Upper lobe of left lung (tissue), 6 donors: ENCODE measurements at regions not wholly inside any gene's neighbourhood (a gene's known extent, or its start where the extent isn't known, plus 50 kb on each side); places are given as distances from the start of the nearest gene placed in this dataset.

Source experiments
- ATAC-seq, 2 donors: fragments of 200-7000 bp; cut with Tn5 transposase; one replicate each; pipeline ENCODE4 v1.9.1; 2022; ENCODE audit warnings: mild to moderate bottlenecking in 2 of 2, moderate library complexity in 2 of 2; ENCODE audit not compliant: low FRiP score in 2 of 2
- DNase-seq, 2 donors: peaks; one replicate each; pipeline ENCODE4 v3.0.0-alpha.2; 2019 to 2020
- H3K27ac ChIP-seq, 4 donors: fragments of 200-600 bp; sonication (generic); one replicate each; pipeline ENCODE4 v1.5.1; 2016 to 2019
- H3K27me3 ChIP-seq, 4 donors: fragments of 200-600 bp; sonication (generic); one replicate each; pipeline ENCODE4 v1.5.1; 2017 to 2019
- H3K36me3 ChIP-seq, 4 donors: fragments of 200-600 bp; sonication (generic); one replicate each; pipeline ENCODE4 v1.5.1; 2016 to 2019
- H3K4me1 ChIP-seq, 4 donors: fragments of 200-600 bp; sonication (generic); one replicate each; pipeline ENCODE4 v1.5.1; 2018 to 2019
- H3K4me3 ChIP-seq, 4 donors: fragments of 200-600 bp; sonication (generic); one replicate each; pipeline ENCODE4 v1.5.1; 2017 to 2019; ENCODE audit warnings: mild to moderate bottlenecking in 2 of 4, moderate library complexity in 1 of 4
- H3K9me3 ChIP-seq, 4 donors: fragments of 200-600 bp; sonication (generic); one replicate each; pipeline ENCODE4 v1.5.1; 2018 to 2019
- CTCF ChIP-seq, 6 experiments: fragments of 450-650 bp in 4 of 6; fragments of 200-600 bp in 2 of 6; sonication (generic) in 2 of 6; IDR thresholded peaks; one replicate each; pipeline ENCODE4 v1.5.1; 2016 to 2019; ENCODE audit warnings: antibody characterized with exemption in 6 of 6
- EP300 ChIP-seq, 4 donors: sonication (generic); formaldehyde crosslinking; IDR thresholded peaks; one replicate each; pipeline ENCODE4 v1.5.1; 2017; ENCODE audit warnings: antibody characterized with exemption in 4 of 4, control low read depth in 2 of 4
- POLR2A ChIP-seq, 4 donors: fragments of 450-650 bp; IDR thresholded peaks; one replicate each; pipeline ENCODE4 v1.5.1; 2016 to 2017; ENCODE audit warnings: antibody characterized with exemption in 4 of 4, mild to moderate bottlenecking in 2 of 4
- POLR2AphosphoS5 ChIP-seq, 2 donors: sonication (generic); formaldehyde crosslinking; IDR thresholded peaks; one replicate each; pipeline ENCODE4 v1.5.1; 2017; ENCODE audit warnings: antibody characterized with exemption in 2 of 2
- WGBS, 2 donors: methylation state at CpG; one replicate each; pipeline ENCODE4 v1.1.5; 2017 to 2018; 5-methylcytosine and 5-hydroxymethylcytosine counted together
- donor health status: DM: no; HTN: no; CAD: no; lungs with moderate emphysema.
- donor health status: DM: no; HTN: yes; CAD: no; lungs with severe emphysema.

GRCh38 chr5:135254183-135254582, 144.8 kb downstream of the MACROH2A1 start:
- ATAC-seq (no peak), DNase-seq (no peak)
- Histone ChIP-seq H3K4me1 (no peaks in the 10 kb centered on the region), H3K27me3 (no peaks in the 10 kb centered on the region), H3K9me3 (peaks cover 0 to 3% (median 0%) of the 10 kb centered on the region in 4 donors), H3K36me3 (no peaks in the 10 kb centered on the region), H3K27ac (no peak overlapping the region), H3K4me3 (no peak overlapping the region)
- WGBS, 2 donors = 48 to 59% methylated on average over 4 of the region's 4 CpGs
- TF ChIP-seq EP300 (IDR thresholded peaks at IDR 0.05) (no peak), CTCF (IDR thresholded peaks at IDR 0.05) (no peak), POLR2A (IDR thresholded peaks at IDR 0.05) (no peak), POLR2AphosphoS5 (IDR thresholded peaks at IDR 0.05) (no peak)

- TF ChIP-seq POLR2A (IDR thresholded peaks at IDR 0.05) = no peak
- no peak for TF ChIP-seq EP300 (IDR thresholded peaks at IDR 0.05)
- no peak for TF ChIP-seq CTCF (IDR thresholded peaks at IDR 0.05)
- no peak for TF ChIP-seq POLR2AphosphoS5 (IDR thresholded peaks at IDR 0.05)
- 86 to 89% methylated on average over 8 of the region's 8 CpGs for WGBS, 2 donors
- Histone ChIP-seq H3K27me3 (no peaks in the 10 kb centered on the region), H3K27ac (no peak overlapping the region), H3K4me1 (no peaks in the 10 kb centered on the region), H3K36me3 (no peaks in the 10 kb centered on the region), H3K9me3 (no peaks in the 10 kb centered on the region), H3K4me3 (no peak overlapping the region)
- DNase-seq (no peak), ATAC-seq (no peak)
Observed at GRCh38 chr5:135253601-135254178, 145.3 kb downstream of the MACROH2A1 start.

- no peaks in the 10 kb centered on the region for H3K36me3 ChIP-seq
- peaks cover 0 to 14% (median 10%) of the 10 kb centered on the region in 4 donors for H3K4me1 ChIP-seq
- no peaks in the 10 kb centered on the region for H3K27me3 ChIP-seq
- H3K27ac ChIP-seq = no peak overlapping the region
- 89 to 93% methylated on average over 8 of the region's 8 CpGs for WGBS, 2 donors
- no peak for TF ChIP-seq POLR2AphosphoS5 (IDR thresholded peaks at IDR 0.05)
- no peak for TF ChIP-seq EP300 (IDR thresholded peaks at IDR 0.05)
- TF ChIP-seq POLR2A (IDR thresholded peaks at IDR 0.05) = no peak
- TF ChIP-seq CTCF (IDR thresholded peaks at IDR 0.05) = no peak
- H3K4me3 ChIP-seq = no peak overlapping the region
- DNase-seq (no peak), ATAC-seq (no peak)
- no peaks in the 10 kb centered on the region for H3K9me3 ChIP-seq
Observed at GRCh38 chr5:135251093-135251492, 147.9 kb downstream of the MACROH2A1 start.

- H3K27me3 ChIP-seq = no peaks in the 10 kb centered on the region
- H3K4me3 ChIP-seq = no peak overlapping the region
- DNase-seq (no peak), ATAC-seq (no peak)
- H3K9me3 ChIP-seq = no peaks in the 10 kb centered on the region
- WGBS, 2 donors = 67 to 81% methylated on average over 3 to 4 of the region's 4 CpGs
- H3K36me3 ChIP-seq = no peaks in the 10 kb centered on the region
- H3K27ac ChIP-seq = no peak overlapping the region
- no peak for TF ChIP-seq POLR2A (IDR thresholded peaks at IDR 0.05)
- no peak for TF ChIP-seq EP300 (IDR thresholded peaks at IDR 0.05)
- TF ChIP-seq POLR2AphosphoS5 (IDR thresholded peaks at IDR 0.05) = no peak
- TF ChIP-seq CTCF (IDR thresholded peaks at IDR 0.05) = no peak
- peaks cover 0 to 14% (median 12%) of the 10 kb centered on the region in 4 donors for H3K4me1 ChIP-seq
Observed at GRCh38 chr5:135250671-135251070, 148.4 kb downstream of the MACROH2A1 start.

- Histone ChIP-seq H3K9me3 (no peaks in the 10 kb centered on the region), H3K27ac (no peak overlapping the region), H3K36me3 (no peaks in the 10 kb centered on the region), H3K4me3 (no peak overlapping the region), H3K4me1 (peaks cover 0 to 14% (median 13%) of the 10 kb centered on the region in 4 donors), H3K27me3 (no peaks in the 10 kb centered on the region)
- TF ChIP-seq POLR2AphosphoS5 (IDR thresholded peaks at IDR 0.05) = no peak
- TF ChIP-seq POLR2A (IDR thresholded peaks at IDR 0.05) = no peak
- no peak for TF ChIP-seq CTCF (IDR thresholded peaks at IDR 0.05)
- no peak for TF ChIP-seq EP300 (IDR thresholded peaks at IDR 0.05)
- ATAC-seq (no peak), DNase-seq (no peak)
- 95 to 96% methylated on average over 3 to 5 of the region's 5 CpGs for WGBS, 2 donors
Observed at GRCh38 chr5:135249658-135250057, 149.4 kb downstream of the MACROH2A1 start.
